Thoracic aorta (tissue), 2 donors: ENCODE measurements at regions not wholly inside any gene's neighbourhood (a gene's known extent, or its start where the extent isn't known, plus 50 kb on each side); places are given as distances from the start of the nearest gene placed in this dataset.
"Not testable (repeated sequence)": the region's sequence is repeated elsewhere in the genome, so short reads cannot be mapped to it uniquely, and the experiment has no call there.

Experiments
- ATAC-seq: fragments of 150-250 bp; one replicate; pipeline ENCODE4 v1.8.0; 2017; ENCODE audit warnings: low read depth; ENCODE audit not compliant: insufficient number of reproducible peaks, low FRiP score
- DNase-seq: peaks from one replicate; pipeline ENCODE4 v3.0.0-alpha.2; 2020; ENCODE audit warnings: low spot score
- H3K27ac ChIP-seq, 2 donors: fragments of 200-600 bp; sonication (generic); 1 replicate in 1 of 2; 2 replicates in 1 of 2; pipeline ENCODE4 v1.5.1; 2016; ENCODE audit warnings: mild to moderate bottlenecking in 2 of 2, moderate library complexity in 2 of 2
- H3K27me3 ChIP-seq: fragments of 200-600 bp; sonication (generic); replicated peaks from 2 replicates; pipeline ENCODE4 v1.6.0; 2016; ENCODE audit warnings: mild to moderate bottlenecking; ENCODE audit not compliant: insufficient read depth
- H3K36me3 ChIP-seq: fragments of 200-600 bp; sonication (generic); one replicate; pipeline ENCODE4 v1.5.1; 2016
- H3K4me1 ChIP-seq, 2 donors: fragments of 200-600 bp; sonication (generic); 1 replicate in 1 of 2; 2 replicates in 1 of 2; pipeline versions ENCODE4 v1.5.1 to v1.6.0; 2016; ENCODE audit warnings: low read depth in 2 of 2, mild to moderate bottlenecking in 1 of 2; ENCODE audit not compliant: control insufficient read depth in 1 of 2
- H3K4me3 ChIP-seq: fragments of 200-600 bp; sonication (generic); 2 replicates; pipeline ENCODE4 v1.5.1; 2016; ENCODE audit warnings: mild to moderate bottlenecking
- H3K9me3 ChIP-seq: fragments of 200-600 bp; sonication (generic); 2 replicates; pipeline ENCODE4 v1.5.1; 2016
- TF ChIP-seq, protein P1 (sequence below): fragments of 200-600 bp; sonication (generic); IDR thresholded peaks from one replicate; pipeline ENCODE4 v1.5.1; 2019; ENCODE audit warnings: antibody characterized with exemption

GRCh38 chr10:28365840-28366239 lies 63.0 kb upstream of the MPP7 start:
- Histone ChIP-seq H3K36me3 (no peaks in the 10 kb centered on the region), H3K4me1 (no peaks in the 10 kb centered on the region), H3K4me3 (no peak overlapping the region), H3K27ac (no peak overlapping the region), H3K27me3 (no peaks in the 10 kb centered on the region), H3K9me3 (no peaks in the 10 kb centered on the region)
- DNase-seq (no peak), ATAC-seq (no peak)
- TF ChIP-seq, protein P1, sequence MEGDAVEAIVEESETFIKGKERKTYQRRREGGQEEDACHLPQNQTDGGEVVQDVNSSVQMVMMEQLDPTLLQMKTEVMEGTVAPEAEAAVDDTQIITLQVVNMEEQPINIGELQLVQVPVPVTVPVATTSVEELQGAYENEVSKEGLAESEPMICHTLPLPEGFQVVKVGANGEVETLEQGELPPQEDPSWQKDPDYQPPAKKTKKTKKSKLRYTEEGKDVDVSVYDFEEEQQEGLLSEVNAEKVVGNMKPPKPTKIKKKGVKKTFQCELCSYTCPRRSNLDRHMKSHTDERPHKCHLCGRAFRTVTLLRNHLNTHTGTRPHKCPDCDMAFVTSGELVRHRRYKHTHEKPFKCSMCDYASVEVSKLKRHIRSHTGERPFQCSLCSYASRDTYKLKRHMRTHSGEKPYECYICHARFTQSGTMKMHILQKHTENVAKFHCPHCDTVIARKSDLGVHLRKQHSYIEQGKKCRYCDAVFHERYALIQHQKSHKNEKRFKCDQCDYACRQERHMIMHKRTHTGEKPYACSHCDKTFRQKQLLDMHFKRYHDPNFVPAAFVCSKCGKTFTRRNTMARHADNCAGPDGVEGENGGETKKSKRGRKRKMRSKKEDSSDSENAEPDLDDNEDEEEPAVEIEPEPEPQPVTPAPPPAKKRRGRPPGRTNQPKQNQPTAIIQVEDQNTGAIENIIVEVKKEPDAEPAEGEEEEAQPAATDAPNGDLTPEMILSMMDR: no peak

- no peak for ATAC-seq
- no peak overlapping the region for H3K27ac ChIP-seq
Measured at GRCh38 chr10:28366994-28367393, 64.1 kb upstream of the MPP7 start.

GRCh38 chr10:28367413-28367812 lies 64.5 kb upstream of the MPP7 start:
- Histone ChIP-seq H3K36me3 (no peaks in the 10 kb centered on the region), H3K27ac (no peak overlapping the region), H3K27me3 (no peaks in the 10 kb centered on the region), H3K4me1 (no peaks in the 10 kb centered on the region), H3K4me3 (no peak overlapping the region), H3K9me3 (no peaks in the 10 kb centered on the region)
- no peak for ATAC-seq
- DNase-seq: no peak
- TF ChIP-seq, protein P1: no peak

More at GRCh38 chr10:28366994-28367393, 64.1 kb upstream of the MPP7 start:
- Histone ChIP-seq H3K4me1 (no peaks in the 10 kb centered on the region), H3K36me3 (no peaks in the 10 kb centered on the region), H3K4me3 (no peak overlapping the region), H3K9me3 (no peaks in the 10 kb centered on the region), H3K27me3 (no peaks in the 10 kb centered on the region)
- TF ChIP-seq, protein P1: no peak
- DNase-seq: no peak

DNA sequence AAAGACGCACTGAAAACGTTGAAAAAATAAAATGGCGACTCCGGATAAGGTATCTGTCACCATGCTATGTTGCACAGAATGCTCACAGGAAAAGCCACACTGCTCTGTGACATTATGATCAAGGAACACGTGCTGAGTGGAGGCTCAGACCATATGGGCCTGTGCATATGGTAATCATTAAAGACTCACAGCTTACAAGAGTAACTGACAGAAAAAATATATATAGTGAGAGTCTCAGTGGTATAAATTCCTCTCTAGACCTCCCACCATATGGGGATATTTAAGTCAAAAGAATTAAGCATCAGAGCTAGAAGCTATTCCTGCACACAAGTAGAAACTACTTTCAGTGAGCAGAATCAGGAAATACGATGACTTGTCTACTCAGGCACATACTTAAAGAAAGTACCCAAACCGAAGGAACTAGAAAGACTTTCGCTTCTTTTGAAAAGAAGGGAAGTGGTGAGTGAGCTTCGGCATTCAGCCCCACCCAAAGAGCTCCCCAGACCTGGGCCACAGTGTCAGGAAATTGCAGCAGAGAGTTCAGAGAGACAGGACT lies 65.1 kb upstream of the MPP7 start:
- ATAC-seq (no peak), DNase-seq (no peak)
- no peaks in the 10 kb centered on the region for H3K36me3 ChIP-seq
- H3K4me1 ChIP-seq: no peaks in the 10 kb centered on the region
- TF ChIP-seq, protein P1: no peak
- H3K27ac ChIP-seq: no peak overlapping the region
- H3K27me3 ChIP-seq: no peaks in the 10 kb centered on the region
- H3K4me3 ChIP-seq: no peak overlapping the region
- no peaks in the 10 kb centered on the region for H3K9me3 ChIP-seq

- peaks cover 3 to 5% of the 10 kb centered on the region in 2 donors for H3K4me1 ChIP-seq
- DNase-seq: no peak
- TF ChIP-seq, protein P1: no peak
- H3K4me3 ChIP-seq: no peak overlapping the region
- no peak overlapping the region for H3K27ac ChIP-seq
- H3K9me3 ChIP-seq: no peaks in the 10 kb centered on the region
- no peaks in the 10 kb centered on the region for H3K27me3 ChIP-seq
- H3K36me3 ChIP-seq: no peaks in the 10 kb centered on the region
- ATAC-seq: no peak
Measured at GRCh38 chr10:28370107-28370835, 67.4 kb upstream of the MPP7 start.

DNA sequence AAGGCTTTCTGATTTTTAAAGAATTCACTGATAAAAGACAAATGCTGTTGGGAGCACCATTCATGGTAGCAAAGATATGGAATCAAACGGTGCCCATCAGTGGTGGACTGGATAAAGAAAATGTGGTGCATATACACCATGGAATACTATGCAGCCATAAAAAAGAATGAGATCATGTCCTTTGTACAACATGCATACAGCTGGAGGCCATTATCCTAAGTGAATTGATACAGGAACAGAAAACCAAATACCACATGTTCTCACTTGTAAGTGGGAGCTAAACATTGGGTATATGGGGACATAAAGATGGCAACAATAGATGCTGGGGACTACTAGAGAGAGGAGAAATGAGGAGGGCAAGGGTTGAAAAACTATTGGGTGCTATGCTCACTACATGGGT lies 68.8 kb upstream of the MPP7 start:
- H3K27ac ChIP-seq, H3K27me3 ChIP-seq, DNase-seq, H3K4me1 ChIP-seq, ATAC-seq, H3K9me3 ChIP-seq, H3K4me3 ChIP-seq, H3K36me3 ChIP-seq: not testable (repeated sequence)
